ENCODE measurements at regions not wholly inside any gene's neighbourhood (a gene's known extent, or its start where the extent isn't known, plus 50 kb on each side); places are given as distances from the start of the nearest gene placed in this dataset.
"Not testable (repeated sequence)": the region's sequence is repeated elsewhere in the genome, so short reads cannot be mapped to it uniquely, and the experiment has no call there.

DNA sequence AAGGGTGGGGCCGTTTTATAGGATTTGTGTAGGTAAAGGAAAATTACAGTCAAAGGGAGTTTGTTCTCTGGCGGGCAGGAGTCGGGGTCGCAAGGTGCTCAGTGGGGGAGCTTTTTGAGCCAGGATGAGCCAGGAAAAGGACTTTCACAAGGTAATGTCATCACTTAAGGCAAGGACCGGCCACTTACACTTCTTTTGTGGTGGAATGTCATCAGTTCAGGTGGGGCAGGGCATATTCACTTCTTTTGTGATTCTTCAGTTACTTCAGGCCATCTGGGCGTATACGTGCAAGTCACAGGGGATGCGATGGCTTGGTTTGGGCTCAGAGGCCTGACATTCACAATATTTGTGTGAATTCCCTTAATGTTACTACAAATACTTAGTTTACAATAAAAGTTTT is 88.2 kb upstream of the MAP3K7 start:
- not testable (repeated sequence) for DNase-seq

DNA sequence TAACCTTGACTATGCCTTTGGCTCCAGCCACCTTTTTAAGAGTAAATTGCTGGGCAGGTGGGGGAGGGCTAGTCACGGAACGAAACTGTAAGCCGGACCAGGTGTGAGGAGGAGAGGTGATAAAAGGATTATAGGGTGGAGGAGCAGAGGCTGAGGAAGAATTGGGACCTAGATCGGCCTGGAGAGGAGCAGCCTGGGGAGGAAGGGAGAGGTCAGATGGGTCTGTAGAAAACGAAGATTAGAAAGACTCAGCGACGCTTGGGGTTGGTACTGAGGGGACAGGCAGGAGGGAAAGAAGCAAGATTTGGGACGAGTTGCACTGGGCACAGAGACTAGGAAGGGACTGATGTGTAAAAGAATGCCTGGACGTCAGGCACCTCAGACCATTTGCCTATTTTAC is 87.2 kb upstream of the MAP3K7 start:
- not testable (repeated sequence) for DNase-seq

DNA sequence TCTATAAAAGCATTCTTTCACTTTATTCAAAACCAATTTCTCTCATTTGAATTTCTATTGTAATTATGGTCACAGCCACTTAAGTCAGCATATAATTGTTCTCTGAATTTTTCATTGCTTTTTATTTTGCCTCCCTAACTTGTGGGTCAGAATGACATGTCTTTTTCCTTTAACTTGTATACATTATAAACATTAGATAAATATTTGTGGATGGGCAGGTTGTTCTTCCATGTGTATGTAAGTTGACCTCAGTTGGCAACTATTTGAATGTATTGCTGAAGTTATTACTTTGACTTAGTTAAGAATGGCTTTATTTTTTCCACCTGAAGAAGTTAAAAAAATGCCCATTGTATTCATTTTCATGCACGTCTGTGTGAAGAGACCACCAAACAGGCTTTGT is 83.0 kb upstream of the MAP3K7 start:
- no peak for DNase-seq

DNA sequence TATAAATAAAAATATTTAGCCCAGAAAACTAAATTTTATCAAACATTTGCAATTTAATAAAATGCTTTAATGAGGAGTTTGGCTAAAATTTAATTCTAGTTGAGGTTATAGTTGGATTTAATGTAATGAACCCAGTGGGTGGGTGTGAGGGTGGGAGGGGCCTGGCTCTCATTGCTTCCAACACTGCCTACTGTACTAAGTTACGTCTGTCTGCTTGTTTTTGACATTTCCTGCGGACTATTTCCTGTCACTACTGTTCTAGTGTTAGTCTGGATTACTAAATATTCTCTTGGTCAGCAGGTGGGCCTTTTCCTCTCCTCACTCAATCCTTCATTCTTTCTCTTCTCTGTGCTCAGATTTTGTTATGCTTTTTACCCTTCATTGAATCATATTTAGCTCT is 82.5 kb upstream of the MAP3K7 start:
- DNase-seq = no peak

DNA sequence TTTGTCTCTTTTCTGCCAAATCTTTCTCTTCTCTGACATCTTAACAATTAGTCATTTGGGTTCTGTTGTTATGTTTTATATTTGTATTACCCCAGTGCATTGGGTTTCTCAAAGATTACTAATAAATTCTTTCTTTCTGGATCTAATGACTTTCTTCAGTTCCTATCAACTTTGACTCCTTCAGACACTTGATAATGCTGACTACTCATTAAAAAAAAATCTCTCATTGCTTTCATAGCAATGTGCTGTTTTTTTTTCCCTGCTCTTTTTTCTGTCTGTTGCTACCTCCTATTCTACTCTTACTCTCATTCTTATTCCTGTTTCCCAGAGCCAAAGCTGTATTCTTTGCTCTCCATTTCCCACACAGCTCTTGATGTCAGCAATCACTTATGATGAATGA is 81.3 kb upstream of the MAP3K7 start:
- DNase-seq = no peak

DNA sequence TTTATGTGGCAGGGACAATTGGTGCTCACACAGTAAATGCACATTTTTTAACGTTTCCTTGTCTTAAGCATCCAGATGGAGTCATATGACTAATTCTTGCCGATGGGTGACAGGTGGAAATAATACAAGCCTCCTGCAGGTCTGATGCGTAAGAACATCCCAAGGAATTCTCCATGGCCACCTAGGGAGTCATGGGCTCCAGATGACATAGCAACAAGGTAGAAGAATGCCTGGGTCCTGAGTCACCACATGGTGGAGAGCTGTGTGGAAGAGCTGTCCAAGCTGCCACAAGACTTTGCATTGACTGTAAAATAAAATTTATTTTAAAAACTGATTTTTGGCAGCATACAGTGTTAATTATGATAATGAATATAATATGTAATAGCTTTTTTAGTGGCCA is 77.0 kb upstream of the MAP3K7 start:
- DNase-seq = no peak

DNA sequence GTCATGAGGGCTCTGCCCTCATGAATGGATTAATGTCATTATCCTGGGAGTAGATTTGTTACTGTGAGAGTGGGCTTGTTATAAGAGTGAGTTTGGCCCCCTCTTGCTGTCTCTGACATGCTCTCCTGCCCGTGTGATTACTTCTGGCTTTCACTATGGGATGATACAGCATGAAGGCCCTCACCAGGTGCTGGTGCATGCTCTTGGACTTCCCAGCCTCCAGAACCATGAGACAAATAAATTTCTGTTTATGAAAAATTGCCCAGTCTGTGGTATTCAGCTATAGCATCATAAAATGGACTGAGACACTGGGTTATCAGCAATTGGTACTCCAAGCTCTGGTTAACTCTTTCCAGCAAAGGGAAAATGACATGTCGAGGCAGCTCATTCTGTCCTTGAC is 76.2 kb upstream of the MAP3K7 start:
- no peak for DNase-seq

DNA sequence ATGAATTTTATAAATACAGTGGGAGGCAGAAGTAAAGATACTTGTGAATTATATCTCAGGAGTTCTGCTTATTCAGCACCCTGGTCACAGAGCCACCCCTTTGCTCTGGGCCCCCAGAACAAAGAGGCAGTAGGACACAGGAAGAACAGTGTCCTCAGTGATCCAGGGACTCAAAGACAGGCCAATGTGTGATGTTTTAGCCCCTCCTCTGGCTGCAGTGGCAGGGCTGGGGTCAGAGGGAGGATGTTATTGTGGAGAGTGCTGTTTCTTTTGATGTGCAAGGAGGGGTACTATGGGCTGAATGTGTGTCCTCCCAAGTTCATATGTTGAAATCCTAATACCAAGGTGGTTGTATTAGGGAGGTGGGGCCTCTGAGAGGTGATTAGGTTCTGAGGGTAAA is 74.1 kb upstream of the MAP3K7 start:
- DNase-seq = no peak

DNA sequence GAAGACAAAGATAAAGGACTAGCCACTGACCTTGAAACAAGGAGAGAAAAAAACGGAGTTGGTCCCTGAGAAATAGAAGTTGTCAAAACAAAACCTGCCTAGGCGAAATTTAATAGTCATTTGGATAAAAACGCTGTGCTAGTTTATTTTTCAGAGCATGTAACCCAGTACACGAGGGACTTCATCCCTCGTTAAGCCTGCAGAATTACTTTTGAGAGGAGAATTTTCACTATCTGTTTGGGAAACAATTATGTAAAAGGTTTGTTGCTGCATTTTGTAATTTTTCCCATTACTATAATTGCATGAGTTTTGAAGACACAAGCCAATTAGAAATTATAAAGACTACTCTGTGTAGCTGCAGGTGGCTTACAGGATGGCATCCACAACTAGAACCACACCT is 71.6 kb upstream of the MAP3K7 start:
- DNase-seq = no peak

DNA sequence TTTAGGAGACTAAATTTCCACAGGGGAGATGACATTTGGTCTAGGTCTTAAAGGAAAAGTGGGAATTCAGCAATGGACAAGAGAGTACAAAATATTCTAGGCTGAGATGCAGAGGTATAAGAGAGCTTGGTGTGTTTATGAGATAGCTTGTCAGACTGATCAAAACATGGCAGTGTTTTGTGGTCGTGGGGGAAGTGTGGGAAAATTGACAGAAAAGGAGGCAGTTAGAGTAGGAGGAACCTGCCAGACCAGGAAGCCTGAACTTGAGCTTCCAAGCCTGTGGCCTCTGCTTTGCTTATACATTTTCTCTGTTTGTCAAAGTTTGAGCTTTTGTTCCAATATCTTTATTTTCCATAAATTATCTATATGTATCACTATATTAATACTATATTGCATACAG is 69.5 kb upstream of the MAP3K7 start:
- no peak for DNase-seq

DNA sequence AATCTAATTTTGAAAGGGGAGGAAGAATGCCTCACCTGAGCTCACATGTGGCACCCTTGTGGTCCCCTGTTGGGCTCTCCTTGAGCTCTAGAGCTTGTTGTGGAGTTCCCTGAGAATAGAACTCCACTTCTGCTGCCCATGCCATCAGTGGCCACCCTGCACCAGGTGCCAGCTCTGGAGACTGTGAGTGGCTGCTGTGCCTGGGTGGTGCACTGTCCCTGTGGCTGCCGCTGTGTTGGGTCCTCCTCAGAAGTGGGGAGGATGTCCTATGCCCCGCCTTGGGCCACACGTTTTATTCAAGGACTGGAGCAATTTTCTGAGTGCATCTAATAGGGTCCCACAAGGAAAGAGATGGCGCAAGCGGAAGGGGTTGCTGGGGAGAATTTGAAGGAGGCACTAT is 67.9 kb upstream of the MAP3K7 start:
- DNase-seq = no peak

DNA sequence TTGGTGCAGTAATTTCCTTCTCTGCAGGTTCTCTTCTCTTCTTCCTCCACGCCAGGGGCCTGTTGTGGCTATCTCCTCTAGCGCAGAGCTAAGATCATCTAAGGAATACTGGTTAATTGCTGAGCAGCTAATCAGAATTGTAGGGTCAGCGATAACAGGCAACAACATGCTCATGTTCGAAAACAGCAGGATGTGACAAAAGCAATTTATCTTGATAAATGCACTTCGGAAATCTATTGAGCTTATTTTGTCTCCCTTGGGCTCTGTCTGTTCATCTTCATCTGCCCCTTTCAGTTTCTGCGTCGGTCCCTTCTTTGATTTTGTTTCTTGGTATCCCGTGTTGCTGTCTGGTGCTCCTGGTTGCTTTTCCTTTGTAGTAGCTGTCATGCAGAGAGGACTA is 67.3 kb upstream of the MAP3K7 start:
- no peak for DNase-seq

DNA sequence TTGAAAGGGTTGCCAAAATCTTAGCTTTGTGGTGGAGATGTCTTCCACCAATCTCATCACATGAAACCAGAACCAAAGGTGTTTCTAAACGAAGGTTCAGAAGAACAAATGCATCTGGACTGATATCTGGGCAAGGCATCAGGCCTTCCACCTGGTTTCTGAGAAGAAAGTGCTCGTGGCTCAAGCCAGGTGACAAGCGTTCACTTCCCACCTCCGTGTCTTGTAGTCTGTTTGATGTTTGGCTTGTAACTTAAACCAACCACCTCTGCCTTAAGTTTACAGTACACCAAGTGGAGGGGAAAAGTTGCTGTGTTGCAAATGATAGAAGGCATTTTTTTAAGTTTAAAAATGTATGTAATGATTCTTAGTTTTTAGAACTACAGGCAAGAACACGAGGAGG is 66.9 kb upstream of the MAP3K7 start:
- no peak for DNase-seq

DNA sequence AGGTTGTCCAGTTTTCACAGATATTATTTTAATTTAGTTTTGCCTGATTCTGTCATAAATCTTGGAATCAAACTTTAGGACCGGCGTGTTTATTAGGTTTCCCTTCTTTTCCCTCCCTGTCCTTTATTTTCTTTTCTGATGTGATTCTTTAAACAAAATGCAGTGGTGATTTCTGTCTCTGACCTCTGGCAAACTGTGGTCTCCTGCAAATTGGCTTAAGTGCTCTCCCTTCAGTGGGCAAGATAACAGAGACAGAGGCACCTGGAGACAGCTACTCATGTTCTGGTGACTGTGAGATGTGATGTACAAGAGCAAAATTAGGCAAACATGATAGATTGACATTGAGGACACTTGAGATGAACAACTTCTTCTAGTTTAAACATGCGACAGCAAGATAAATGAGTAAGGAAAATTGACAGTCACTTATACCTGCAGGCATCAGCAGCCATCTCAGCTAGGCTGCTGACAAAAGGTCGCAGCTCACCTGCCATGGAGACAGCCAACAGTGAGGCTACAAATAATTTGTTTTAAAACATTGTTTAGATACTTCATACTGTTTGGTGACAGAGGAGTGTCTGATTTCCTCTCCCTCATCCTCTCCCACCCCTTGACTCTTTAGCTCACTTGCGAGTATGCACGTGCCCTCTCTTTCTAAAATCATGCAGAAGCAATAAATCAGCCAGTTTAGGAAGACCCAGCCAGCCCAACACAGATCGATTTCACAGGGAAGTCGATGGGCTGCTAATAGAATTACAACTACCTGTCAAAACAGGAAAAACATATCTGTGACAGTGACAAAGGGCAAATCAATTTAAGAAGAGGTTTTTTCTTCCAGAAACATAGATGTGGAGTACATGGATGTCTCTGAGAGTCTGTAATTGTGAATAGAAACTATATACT is 63.4 kb upstream of the MAP3K7 start:
- no peak for DNase-seq

DNA sequence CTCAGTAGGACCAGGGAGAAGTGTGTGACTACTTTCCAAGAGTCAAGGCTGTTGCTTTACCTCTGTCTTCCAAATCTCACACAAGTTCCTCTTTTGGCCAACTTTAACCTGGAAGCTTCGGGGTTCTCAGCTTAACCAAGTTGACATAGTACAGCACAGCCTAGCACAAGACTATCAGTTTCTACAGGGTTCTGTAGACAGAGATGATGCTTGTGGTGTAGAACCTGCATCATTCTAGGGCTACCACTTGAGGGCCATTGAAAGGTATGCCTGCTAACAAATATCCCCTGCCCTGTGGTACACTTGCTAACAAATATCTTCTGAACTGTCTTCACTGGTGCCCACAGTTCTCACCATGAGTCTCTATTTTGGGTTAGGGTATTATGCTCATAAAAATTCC is 62.0 kb upstream of the MAP3K7 start:
- no peak for DNase-seq

DNA sequence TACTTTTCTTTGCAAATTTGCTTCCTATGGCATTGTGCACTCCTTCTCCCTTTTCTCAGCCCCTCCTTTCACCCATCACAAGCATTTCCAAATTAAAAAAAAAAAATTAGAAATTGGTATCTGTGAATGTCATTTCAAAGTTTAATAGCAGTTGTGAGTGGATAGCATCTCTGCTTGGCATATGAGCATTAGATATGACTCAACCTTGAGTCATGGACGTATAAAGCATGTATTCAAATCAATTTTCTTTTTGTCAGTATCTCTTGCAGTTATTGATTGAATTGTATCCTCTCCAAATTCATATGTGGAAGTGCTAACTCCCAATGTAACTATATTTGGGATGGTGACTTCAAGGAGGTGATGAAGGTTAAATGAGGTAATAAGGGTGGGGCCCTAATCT is 60.1 kb upstream of the MAP3K7 start:
- no peak for DNase-seq

DNA sequence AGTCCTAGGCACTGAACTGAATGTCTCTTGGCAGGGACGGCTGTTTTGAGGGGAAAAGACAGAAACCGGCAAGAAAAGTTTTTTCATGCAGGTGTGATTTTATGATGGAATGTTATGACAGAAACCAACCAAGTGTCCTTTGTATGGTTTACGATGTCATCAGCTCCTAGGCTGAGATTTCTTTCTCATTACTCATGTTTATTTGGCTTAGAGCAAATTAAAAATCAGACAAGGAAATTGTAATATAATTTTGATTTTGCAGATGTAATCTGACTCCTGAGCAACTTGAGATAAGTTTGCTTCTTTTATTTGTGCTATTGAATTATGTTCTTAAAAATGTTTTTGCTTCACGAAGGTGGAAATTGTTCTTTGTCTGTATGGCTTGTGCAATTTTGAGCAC is 58.8 kb upstream of the MAP3K7 start:
- no peak for DNase-seq

DNA sequence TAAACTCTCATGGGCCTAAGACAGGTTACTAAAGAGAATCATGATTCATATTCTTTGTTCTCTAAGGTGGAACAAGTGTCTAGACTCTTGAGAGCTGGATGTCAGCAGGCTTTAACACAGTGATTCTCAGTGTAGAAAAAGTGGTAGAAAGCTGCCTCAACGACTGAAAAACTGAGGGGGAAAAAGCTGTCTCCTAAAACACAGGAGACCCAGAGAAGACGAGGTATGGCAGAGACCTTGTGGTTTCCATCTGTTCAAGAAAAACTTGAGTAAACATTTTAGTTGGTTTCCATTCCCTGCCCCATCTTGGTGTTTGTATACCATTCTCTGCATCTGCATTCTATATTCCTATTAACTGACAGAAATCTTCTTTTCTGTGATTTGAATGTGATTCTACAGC is 57.6 kb upstream of the MAP3K7 start:
- no peak for DNase-seq

DNA sequence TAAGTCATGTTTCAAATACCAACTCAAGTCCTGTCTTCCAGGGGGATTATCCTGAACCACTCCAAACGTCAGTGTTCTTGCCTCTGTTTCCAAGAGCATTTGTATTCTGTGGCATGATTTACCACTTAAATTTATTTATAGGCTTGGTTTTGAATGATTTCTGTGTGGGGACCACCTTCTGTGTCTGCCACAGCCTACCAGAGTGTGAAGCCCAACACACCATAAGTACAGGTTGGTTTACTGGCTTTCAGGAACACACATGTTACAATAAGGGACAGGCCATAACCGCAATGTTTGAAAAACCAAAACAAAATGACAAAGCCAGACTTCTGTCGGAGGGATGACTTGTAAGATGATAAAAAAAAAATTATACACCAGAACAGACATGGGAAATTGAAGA is 56.5 kb upstream of the MAP3K7 start:
- DNase-seq = no peak

DNA sequence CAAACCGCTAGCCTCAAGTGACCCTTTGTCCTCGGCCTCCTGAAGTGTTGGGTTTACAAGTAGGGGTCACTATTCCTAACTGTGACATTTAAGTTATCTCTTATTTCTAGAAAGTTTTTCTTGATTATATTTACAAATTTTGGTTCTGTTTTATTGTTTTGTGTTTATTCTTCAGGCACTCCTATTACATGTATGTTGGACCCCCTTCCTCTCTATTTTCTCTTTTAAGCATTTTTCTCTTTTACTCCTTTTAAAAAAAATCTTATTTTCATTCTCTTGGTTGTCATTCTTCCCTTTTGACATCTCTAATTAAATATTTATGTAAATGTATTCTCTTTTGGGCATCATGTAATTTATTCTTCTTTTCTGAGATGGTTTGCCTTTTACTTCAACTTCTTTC is 50.4 kb upstream of the MAP3K7 start:
- no peak for DNase-seq
